Cardiac septum (tissue), 1 donor: ENCODE measurements at regions not wholly inside any gene's neighbourhood (a gene's known extent, or its start where the extent isn't known, plus 50 kb on each side); places are given as distances from the start of the nearest gene placed in this dataset.

ENCODE experiments used
- DNase-seq: peaks from one replicate; pipeline ENCODE4 v3.0.0-alpha.2; 2020; ENCODE audit warnings: low spot score
- intact Hi-C: fragments of 100-400 bp; cut with DNase I; formaldehyde crosslinking; loops from one replicate; pipeline ENCODE4 v1.14.0; 2022
- donor health status: DM: no; HTN: no; CAD: no.

DNA sequence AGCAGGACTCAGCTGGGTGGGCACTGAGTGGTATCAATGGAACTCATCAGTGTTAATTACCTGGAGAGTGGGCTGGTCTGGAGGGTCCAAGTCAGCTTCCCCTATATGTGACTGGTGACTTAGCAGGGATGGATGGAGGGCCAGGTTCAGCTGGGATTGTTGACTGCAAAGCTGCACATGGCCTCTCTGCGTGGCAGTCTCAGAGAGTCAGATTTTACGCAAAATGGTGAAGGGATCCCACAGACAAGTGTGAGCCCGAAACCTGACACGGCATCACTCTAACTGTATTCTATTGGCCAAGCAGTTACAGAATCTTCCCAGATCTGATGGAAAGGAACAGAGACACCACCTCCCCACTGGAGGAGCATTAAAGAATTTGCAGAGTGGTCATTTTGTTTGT is 716.0 kb upstream of the TBX3 start:
- DNase-seq = no peak
- intact Hi-C loops = no loop called here

- intact Hi-C loops = no loop called here
These were observed 714.4 kb upstream of the TBX3 start for GRCh38 chr12:115398311-115398781.

GRCh38 chr12:115396567-115396966 is 712.6 kb upstream of the TBX3 start:
- intact Hi-C loops = no loop called here
- DNase-seq = no peak

More at GRCh38 chr12:115398311-115398781, 714.4 kb upstream of the TBX3 start:
- no peak for DNase-seq

DNA sequence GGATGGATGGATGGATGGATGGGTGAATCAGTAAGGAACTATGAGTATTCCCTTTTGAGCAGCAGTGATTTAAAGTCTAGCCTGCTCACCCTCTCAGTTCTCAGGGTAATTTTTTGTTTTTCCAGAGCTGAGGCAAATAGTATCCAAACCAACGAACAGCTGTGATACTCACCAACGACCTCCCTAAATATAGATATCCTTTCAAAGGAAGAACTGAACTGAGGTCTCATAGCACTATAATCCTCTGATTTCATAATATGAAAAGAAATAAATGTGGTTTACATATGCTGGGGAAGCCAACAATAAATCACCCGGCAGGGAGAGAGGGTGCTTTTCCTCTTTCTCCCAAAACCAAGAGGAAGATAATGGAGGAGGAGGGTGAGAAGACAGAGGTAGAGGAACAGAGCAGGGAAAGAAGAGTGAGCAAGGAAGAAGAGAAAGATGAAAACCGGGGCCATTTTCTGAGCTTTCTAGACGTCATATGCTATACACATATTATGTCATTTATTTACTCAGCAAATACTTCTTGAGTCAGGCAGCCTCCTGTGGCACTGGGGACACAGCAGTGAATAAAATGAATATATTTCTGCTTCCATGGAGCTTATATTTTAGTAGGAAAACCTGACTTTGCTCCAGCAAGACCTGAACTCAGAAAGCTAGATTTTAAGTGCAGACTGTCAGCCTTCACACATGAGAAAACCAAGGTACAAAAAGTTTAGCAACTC is 710.7 kb upstream of the TBX3 start:
- intact Hi-C loops = no loop called here
- DNase-seq = no peak

GRCh38 chr12:115388139-115388538 is 704.2 kb upstream of the TBX3 start:
- intact Hi-C loops = no loop called here
- DNase-seq = no peak

GRCh38 chr12:115387467-115387901 is 703.5 kb upstream of the TBX3 start:
- intact Hi-C loops = no loop called here
- DNase-seq = no peak

- no peak for DNase-seq
- intact Hi-C loops = no loop called here
These were observed 703.0 kb upstream of the TBX3 start for GRCh38 chr12:115386946-115387345.

GRCh38 chr12:115385141-115385540 is 701.2 kb upstream of the TBX3 start:
- no peak for DNase-seq
- intact Hi-C loops = no loop called here

DNA sequence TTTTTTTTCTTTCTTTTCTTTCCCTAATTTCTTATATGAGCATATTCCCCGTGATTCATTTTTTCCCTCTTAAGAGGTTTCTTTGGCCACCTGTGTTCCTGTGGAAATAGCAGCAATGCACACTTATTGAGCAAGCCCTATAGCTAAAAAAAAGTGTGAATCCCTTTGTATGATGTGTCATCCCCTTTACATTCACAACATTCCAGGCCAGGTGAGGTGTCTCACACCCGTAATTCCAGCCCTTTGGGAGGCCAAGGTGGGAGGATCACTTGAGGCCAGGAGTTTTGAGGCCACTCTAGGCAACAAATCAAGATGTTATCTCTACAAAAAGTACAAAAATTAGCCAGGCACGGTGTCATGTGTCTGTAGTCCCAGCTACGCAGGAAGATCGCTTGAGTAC is 700.4 kb upstream of the TBX3 start:
- no peak for DNase-seq
- intact Hi-C loops = no loop called here

DNA sequence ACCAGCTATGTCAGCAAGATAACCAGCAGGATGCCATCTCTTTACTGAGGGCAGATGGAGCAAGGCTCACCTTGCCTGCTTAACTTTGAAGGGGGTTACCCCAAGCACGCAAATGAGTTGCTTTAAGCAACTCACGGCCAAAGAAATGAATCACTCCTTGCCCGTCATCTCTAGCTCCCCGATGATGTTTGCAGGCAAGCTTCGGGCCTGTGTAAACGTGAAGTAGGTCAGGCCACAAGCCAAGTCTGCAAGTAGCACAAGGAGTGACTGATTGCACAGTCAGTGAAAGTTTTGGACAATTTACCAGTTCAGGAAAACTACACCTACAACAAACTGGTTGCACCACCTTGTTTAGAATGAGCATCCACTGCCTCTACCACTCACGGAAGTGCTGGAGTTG is 699.7 kb upstream of the TBX3 start:
- intact Hi-C loops = no loop called here
- no peak for DNase-seq

DNA sequence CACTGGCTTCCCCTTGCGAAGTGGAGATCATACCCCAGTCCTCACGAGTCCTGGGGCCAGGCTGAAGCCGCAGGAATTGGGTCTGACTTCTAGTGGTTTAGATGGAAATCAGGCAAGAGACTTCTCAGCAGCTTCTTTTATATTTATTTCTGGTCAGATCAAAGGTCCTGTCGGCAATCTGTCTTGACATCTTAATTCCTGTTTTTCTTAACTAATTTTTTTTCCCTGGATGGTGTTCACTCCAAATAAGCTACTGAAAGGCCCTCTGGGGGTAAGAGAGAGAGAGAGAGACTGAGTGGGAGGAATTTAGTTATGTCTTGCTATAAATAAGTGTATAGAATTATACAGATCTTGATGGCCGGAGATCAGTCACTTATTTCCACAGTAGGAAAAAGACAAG is 698.7 kb upstream of the TBX3 start:
- no peak for DNase-seq
- intact Hi-C loops = no loop called here

DNA sequence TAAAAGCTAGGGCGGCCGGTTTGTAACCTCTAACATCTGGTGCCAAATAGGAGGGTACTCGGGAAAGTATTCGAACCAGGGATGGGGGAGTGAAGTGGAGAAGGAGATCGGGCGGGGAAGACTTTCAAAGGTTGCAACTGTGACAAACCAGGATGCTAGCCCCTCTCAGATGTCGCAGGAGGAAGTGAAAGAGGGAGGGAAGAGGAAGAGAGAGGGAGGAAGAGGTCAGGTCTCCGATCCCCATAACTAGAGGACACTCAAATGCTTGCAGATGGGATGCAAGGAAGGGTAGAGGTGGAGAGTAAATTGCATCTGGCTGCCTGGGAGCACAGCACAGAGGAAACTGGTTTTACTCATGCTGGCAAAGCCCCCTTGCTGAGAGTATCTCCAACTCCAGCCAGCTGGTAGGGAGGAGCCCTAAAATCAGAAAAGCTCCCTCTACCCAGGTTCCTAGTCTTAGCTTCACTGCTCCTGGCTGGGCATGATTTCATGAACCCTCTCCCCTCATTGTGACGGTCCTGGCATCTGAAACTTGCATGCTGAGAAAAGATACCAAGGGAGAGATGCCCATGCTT is 696.7 kb upstream of the TBX3 start:
- intact Hi-C loops = no loop called here

DNA sequence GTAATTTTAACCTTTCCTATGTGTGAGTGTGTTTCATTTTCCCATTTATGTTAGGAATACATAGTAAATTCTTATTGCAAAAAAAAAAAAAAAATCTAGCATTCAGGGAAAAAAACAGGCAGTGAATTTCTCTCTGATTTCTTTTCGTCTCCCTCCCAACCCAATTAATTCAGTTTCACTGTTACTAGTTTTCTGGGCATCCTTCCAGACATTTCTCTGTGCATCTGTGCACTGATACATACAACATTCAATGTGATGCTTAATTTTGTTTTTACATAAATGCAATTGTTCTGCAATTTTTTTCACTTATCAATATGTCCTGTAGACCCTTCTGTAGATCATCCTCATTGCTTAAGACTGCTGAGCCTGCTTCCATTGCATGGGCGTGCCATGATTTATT is 694.3 kb upstream of the TBX3 start:
- intact Hi-C loops = no loop called here
- no peak for DNase-seq

More for the DNA sequence above, 696.7 kb upstream of the TBX3 start:
- DNase-seq = no peak

- intact Hi-C loops = no loop called here
- no peak for DNase-seq
These were observed 693.8 kb upstream of the TBX3 start for GRCh38 chr12:115377779-115378178.

- intact Hi-C loops = no loop called here
These were observed 693.3 kb upstream of the TBX3 start for GRCh38 chr12:115377230-115377629.

DNA sequence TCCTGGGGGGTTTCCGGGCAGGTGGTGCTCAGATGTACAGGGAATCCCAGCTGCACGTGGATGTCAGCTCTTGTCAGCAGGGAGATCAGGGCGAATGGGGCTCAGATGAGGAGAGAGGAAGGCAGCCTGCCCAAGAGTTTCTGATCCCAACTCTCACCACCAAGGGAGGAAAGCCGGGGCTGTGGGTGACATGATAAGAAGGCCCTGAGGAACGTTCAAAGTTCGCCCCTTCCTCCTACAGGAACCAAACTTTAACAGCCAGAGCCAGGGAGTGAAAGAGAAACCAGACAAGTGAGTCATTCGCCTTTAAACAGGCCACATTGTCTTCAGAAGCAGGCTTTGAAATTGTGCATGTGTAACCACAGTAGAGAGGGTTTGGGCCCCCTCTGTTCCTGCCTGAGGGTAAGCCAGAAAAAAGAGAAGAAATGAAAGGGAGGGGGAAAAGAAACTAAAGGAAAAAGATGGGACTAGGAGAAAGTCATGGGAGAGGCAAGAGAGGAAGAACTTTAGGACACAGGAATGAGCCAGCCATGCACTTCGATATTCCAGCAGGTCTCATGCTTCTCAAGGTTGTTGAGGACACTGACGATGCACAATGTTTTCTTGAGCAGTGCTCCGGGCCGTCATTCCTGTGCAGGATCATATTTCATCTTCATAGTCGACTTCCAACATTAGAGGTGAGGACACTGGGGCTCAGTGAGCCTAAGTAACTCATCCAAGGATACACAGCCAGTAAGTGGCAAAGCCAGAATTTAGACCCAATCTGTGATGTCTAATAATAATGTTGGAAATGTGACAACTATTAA is 691.4 kb upstream of the TBX3 start:
- intact Hi-C loops = no loop called here

More at GRCh38 chr12:115377230-115377629, 693.3 kb upstream of the TBX3 start:
- no peak for DNase-seq

GRCh38 chr12:115374480-115375185 is 690.7 kb upstream of the TBX3 start:
- intact Hi-C loops = no loop called here
- no peak for DNase-seq

More for the DNA sequence above, 691.4 kb upstream of the TBX3 start:
- no peak for DNase-seq

DNA sequence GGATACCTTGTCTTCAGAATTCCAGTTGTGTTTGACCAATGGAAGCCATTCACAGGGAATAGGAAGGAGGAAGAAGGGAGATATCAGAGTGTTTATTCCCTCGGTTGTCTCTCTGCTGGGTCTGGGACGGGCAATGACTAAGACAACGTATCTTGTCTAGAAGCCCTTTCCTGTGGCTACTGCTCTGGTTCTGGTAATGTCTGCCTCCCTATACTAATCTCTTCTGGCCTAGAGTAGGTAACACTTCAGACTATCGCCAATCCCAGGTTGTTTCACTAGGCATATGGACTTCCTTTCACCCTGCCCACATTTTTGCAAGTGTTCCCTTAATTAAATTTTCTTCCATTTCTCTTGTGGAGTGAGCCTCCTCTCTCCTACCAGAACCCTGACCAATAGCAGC is 687.7 kb upstream of the TBX3 start:
- DNase-seq = no peak
- intact Hi-C loops = no loop called here

GRCh38 chr12:115370650-115371049 is 686.7 kb upstream of the TBX3 start:
- intact Hi-C loops = no loop called here
- DNase-seq = no peak

GRCh38 chr12:115370207-115370606 is 686.2 kb upstream of the TBX3 start:
- intact Hi-C loops = no loop called here
- DNase-seq = no peak
